Karpas-422 (cell line): ENCODE measurements at regions not wholly inside any gene's neighbourhood (a gene's known extent, or its start where the extent isn't known, plus 50 kb on each side); places are given as distances from the start of the nearest gene placed in this dataset.

ENCODE experiments used
- DNase-seq: peaks from one replicate; pipeline ENCODE4 v3.0.0-alpha.2; 2015
- H2AFZ ChIP-seq: fragments of 200-600 bp; sonication (generic); 2 replicates; pipeline ENCODE4 v1.6.1; 2014; ENCODE audit warnings: antibody characterized with exemption, low read length, mixed read lengths
- H3K27ac ChIP-seq: fragments of 200-600 bp; sonication (generic); 2 replicates; pipeline ENCODE4 v1.5.1; 2014; ENCODE audit warnings: mild to moderate bottlenecking, low read length, moderate library complexity
- H3K27me3 ChIP-seq: fragments of 200-600 bp; sonication (generic); 2 replicates; pipeline ENCODE4 v1.6.1; 2014; ENCODE audit warnings: low read length, mixed read lengths
- H3K36me3 ChIP-seq: fragments of 200-600 bp; sonication (generic); 2 replicates; pipeline ENCODE4 v1.6.1; 2014; ENCODE audit warnings: low read length, mixed read lengths; ENCODE audit not compliant: insufficient read depth
- H3K4me1 ChIP-seq: fragments of 200-600 bp; sonication (generic); 2 replicates; pipeline ENCODE4 v1.6.1; 2014; ENCODE audit warnings: mild to moderate bottlenecking, low read length, mixed read lengths
- H3K4me2 ChIP-seq: fragments of 200-600 bp; sonication (generic); 2 replicates; pipeline ENCODE4 v1.6.1; 2014; ENCODE audit warnings: low read length, low read depth, mild to moderate bottlenecking; ENCODE audit not compliant: poor library complexity, severe bottlenecking
- H3K4me3 ChIP-seq: fragments of 200-600 bp; sonication (generic); 2 replicates; pipeline ENCODE4 v1.5.1; 2014; ENCODE audit warnings: mild to moderate bottlenecking, antibody characterized with exemption, low read length, mixed read lengths
- H3K79me2 ChIP-seq: fragments of 200-600 bp; sonication (generic); 2 replicates; pipeline ENCODE4 v1.6.1; 2014; ENCODE audit warnings: mild to moderate bottlenecking, low read length, mixed read lengths
- H3K9ac ChIP-seq: fragments of 200-600 bp; sonication (generic); 2 replicates; pipeline ENCODE4 v1.6.0; 2014; ENCODE audit warnings: low read length
- H3K9me2 ChIP-seq: fragments of 200-600 bp; sonication (generic), shearing (Covaris generic); replicated peaks from 2 replicates; pipeline ENCODE4 v1.6.0; 2014; ENCODE audit warnings: mild to moderate bottlenecking, low read length, moderate library complexity; ENCODE audit not compliant: insufficient read depth
- H3K9me3 ChIP-seq: fragments of 300-700, 200-600 bp; sonication (generic); 2 replicates; pipeline ENCODE4 v1.6.1; 2014; ENCODE audit warnings: low read length, mixed read lengths
- H4K20me1 ChIP-seq: fragments of 200-600 bp; sonication (generic); 2 replicates; pipeline ENCODE4 v1.6.1; 2014; ENCODE audit warnings: mild to moderate bottlenecking, antibody characterized with exemption, low read length, low read depth; ENCODE audit not compliant: insufficient read depth

DNA sequence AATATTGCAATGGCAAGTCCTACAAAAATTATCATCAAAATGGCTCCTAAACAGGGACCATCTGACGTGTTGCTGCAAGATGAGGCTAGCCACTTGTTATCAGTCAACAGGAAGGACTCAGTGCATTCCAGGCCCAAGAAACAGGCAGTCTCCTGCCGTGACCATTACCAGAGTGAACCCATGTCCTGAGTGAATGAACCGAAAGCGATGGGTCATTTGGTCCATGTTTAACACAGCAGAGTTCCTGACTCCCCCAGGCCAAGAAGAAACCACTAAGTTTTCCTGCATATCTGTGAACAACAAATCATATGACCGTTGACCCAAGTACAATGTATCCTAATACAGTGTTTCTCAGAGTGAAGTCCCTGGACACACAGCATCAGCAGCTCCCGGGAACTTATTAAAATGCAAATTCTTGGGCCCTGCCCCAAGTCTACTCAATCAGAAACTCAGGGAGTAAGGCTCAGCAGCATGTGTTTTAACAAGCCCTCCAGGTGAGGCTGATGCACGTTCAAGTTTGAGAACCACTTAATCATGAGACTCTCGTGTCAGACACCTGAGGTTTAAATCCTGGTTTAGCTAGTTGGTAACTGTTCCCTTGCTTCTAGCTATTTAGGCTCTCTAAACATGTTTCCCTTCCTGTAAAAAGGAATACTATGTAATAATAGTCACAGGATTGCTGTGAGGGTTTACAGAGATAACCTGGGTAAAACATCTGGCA lies 429.4 kb upstream of the MAF start:
- no peaks in the 10 kb centered on the region for H3K79me2 ChIP-seq
- no peak overlapping the region for H2AFZ ChIP-seq
- DNase-seq, result no peak
- H3K4me1 ChIP-seq, result no peaks in the 10 kb centered on the region
- H3K4me3 ChIP-seq, result no peak overlapping the region
- H3K36me3 ChIP-seq, result no peaks in the 10 kb centered on the region
- H3K27ac ChIP-seq, result no peak overlapping the region
- no peaks in the 10 kb centered on the region for H3K27me3 ChIP-seq
- no peaks in the 10 kb centered on the region for H3K9me2 ChIP-seq
- H4K20me1 ChIP-seq, result no peaks in the 10 kb centered on the region
- H3K9ac ChIP-seq, result no peak overlapping the region
- no peak overlapping the region for H3K4me2 ChIP-seq
- H3K9me3 ChIP-seq, result peaks cover 3% of the 10 kb centered on the region; the same call in 1 of the 2 replicates

DNA sequence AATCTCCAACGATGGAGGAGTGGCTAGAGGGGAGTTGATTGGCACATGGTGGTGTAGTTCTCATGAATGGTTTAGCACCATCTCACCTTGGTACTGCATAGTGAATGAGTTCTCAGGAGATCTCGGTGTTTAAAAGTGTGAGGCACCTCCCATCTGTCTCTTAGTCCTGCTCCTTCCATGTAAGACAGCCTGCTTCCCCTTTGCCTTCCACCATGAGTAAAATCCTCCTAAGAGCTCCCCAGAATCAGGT lies 428.8 kb upstream of the MAF start:
- DNase-seq, result no peak
- Histone ChIP-seq H2AFZ (no peak overlapping the region), H3K9ac (no peak overlapping the region), H4K20me1 (no peaks in the 10 kb centered on the region), H3K9me3 (peaks cover 3% of the 10 kb centered on the region; the same call in 1 of the 2 replicates), H3K79me2 (no peaks in the 10 kb centered on the region), H3K4me2 (no peak overlapping the region), H3K4me3 (no peak overlapping the region), H3K27ac (no peak overlapping the region), H3K27me3 (no peaks in the 10 kb centered on the region), H3K36me3 (no peaks in the 10 kb centered on the region), H3K9me2 (no peaks in the 10 kb centered on the region), H3K4me1 (no peaks in the 10 kb centered on the region)

- Histone ChIP-seq H4K20me1 (no peaks in the 10 kb centered on the region), H3K36me3 (no peaks in the 10 kb centered on the region), H3K9me3 (peaks cover under 1% of the 10 kb centered on the region; the same call in 1 of the 2 replicates), H2AFZ (no peak overlapping the region), H3K4me2 (no peak overlapping the region), H3K27ac (no peak overlapping the region), H3K79me2 (no peaks in the 10 kb centered on the region), H3K4me1 (no peaks in the 10 kb centered on the region), H3K4me3 (no peak overlapping the region), H3K9me2 (no peaks in the 10 kb centered on the region), H3K9ac (no peak overlapping the region), H3K27me3 (no peaks in the 10 kb centered on the region)
- DNase-seq, result no peak
These were observed 428.2 kb upstream of the MAF start for GRCh38 chr16:80028581-80029380.

DNA sequence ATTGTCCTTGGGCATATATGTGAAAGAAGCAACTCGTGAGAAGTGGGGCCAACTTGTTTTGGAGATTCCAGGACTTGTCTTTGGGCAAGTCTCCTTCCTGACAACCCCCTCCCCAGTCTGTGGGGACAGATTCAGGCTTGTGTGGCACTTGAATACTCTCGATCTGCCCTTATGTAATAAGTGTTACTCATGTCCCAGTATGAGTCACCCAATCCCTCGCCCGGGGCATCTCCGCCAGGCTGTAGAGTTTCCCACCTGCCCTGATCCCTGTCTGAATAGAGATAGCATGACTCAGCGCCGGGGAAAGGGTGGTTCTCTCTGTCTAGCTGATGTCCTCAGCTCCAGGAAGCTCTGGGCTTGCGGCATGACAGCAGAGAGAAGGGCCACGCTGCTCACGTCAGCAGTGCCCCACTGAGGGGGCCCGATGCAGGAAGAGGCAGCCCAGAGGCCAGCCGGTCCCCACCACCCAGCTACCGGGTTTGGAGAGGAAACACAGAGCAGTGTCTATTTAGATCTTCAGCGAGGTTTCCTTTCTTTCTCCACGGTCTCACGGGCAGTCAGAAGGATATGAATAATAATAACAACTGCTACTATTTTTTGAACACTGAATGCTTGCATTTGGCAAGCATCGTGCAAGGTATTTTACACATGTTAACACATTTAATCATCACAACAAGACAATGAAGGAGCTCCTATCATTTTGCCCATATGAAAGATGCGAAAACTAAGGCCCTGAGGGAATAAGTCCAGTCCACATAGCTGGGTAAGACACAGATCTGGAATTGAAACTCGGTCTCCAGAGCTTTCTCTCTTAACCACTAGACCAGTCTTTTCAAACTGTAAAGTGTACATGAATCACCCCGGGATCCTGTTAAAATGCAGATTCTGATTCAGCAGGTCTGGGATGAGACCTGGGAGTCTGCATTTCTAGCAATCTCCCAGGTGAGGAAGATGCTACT lies 426.7 kb upstream of the MAF start:
- Histone ChIP-seq H4K20me1 (no peaks in the 10 kb centered on the region), H3K27me3 (no peaks in the 10 kb centered on the region), H3K9ac (no peak overlapping the region), H3K9me2 (no peaks in the 10 kb centered on the region), H3K4me3 (no peak overlapping the region), H3K79me2 (no peaks in the 10 kb centered on the region), H3K36me3 (no peaks in the 10 kb centered on the region), H3K4me1 (no peaks in the 10 kb centered on the region), H3K4me2 (no peak overlapping the region), H3K27ac (no peak overlapping the region), H3K9me3 (no peaks in the 10 kb centered on the region), H2AFZ (no peak overlapping the region)
- no peak for DNase-seq

GRCh38 chr16:80025236-80025635 lies 424.7 kb upstream of the MAF start:
- no peak for DNase-seq
- Histone ChIP-seq H3K27me3 (no peaks in the 10 kb centered on the region), H3K9ac (no peak overlapping the region), H3K36me3 (no peaks in the 10 kb centered on the region), H3K9me2 (no peaks in the 10 kb centered on the region), H4K20me1 (no peaks in the 10 kb centered on the region), H2AFZ (no peak overlapping the region), H3K4me3 (no peak overlapping the region), H3K9me3 (no peaks in the 10 kb centered on the region), H3K4me1 (no peaks in the 10 kb centered on the region), H3K79me2 (no peaks in the 10 kb centered on the region), H3K4me2 (no peak overlapping the region), H3K27ac (no peak overlapping the region)

DNA sequence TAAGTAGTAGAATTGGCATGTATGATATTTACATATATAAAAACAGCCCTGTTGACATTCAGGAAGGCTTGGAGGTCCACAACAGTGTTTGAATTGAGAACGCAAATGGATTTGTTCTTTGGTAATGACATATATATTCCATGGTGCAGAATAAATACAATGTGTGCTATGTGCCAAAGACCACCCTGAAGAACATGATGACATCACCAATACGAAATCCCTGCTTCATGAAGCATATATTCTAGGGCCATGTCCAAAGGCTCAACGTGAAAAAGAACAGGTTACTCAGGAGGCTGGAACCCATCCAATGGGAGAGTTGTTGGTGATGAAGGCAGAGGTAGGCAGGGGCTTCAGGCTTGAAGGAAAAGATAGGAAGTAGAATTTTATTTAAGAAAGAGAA lies 423.9 kb upstream of the MAF start:
- no peaks in the 10 kb centered on the region for H3K79me2 ChIP-seq
- no peak overlapping the region for H3K9ac ChIP-seq
- H3K4me3 ChIP-seq, result no peak overlapping the region

DNA sequence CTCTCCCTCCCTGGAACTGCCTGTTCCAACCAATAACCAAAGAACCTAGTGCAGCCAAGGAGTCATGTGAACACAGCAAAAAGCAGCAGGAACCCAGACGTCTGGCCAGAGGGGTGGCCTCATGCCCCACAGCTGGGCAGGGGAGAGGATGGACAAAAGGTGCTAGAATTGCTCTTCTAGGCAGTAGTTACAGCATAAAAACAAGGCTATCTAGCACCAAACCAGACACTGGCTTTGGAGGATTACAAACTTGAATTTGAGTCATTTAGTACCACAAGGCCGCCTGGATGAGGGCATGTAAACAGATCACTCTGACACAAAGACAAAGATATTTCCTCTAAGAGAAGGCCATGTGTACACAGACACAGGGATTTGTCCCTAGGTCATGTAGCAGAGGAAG lies 423.3 kb upstream of the MAF start:
- Histone ChIP-seq H3K36me3 (no peaks in the 10 kb centered on the region), H3K9ac (no peak overlapping the region), H2AFZ (no peak overlapping the region), H3K27ac (no peak overlapping the region), H3K27me3 (no peaks in the 10 kb centered on the region), H3K79me2 (no peaks in the 10 kb centered on the region), H3K4me2 (no peak overlapping the region), H4K20me1 (no peaks in the 10 kb centered on the region), H3K9me3 (no peaks in the 10 kb centered on the region), H3K4me1 (no peaks in the 10 kb centered on the region), H3K4me3 (no peak overlapping the region), H3K9me2 (no peaks in the 10 kb centered on the region)
- DNase-seq, result no peak

More for the DNA sequence above, 423.9 kb upstream of the MAF start:
- no peak overlapping the region for H3K27ac ChIP-seq
- no peaks in the 10 kb centered on the region for H3K4me1 ChIP-seq
- no peak overlapping the region for H2AFZ ChIP-seq
- no peaks in the 10 kb centered on the region for H3K27me3 ChIP-seq
- H3K4me2 ChIP-seq, result no peak overlapping the region
- H3K9me3 ChIP-seq, result no peaks in the 10 kb centered on the region
- H3K9me2 ChIP-seq, result no peaks in the 10 kb centered on the region
- H4K20me1 ChIP-seq, result no peaks in the 10 kb centered on the region
- DNase-seq, result no peak
- no peaks in the 10 kb centered on the region for H3K36me3 ChIP-seq

DNA sequence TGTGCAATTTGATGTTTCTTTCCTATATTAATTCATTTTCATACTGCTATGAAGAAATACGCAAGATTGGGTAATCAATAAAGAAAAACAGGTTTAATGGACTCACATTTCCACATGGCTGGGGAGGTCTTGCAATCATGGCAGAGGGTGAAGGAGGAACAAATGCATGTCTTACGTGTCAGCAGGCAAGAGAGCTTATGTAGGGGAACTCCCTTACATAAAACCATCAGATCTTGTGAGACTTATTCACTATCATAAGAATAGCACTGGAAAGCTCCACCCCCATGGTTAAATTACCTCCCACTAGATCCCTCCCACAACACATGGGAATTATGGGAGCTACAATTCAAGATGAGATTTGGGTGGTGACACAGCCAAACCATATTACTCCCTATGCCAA lies 418.9 kb upstream of the MAF start:
- no peaks in the 10 kb centered on the region for H3K36me3 ChIP-seq
- H4K20me1 ChIP-seq, result no peaks in the 10 kb centered on the region
- no peak overlapping the region for H3K27ac ChIP-seq
- H3K27me3 ChIP-seq, result 0 out of 2 replicates have a peak, but pooled peaks cover 5% of the 10 kb centered on the region
- no peaks in the 10 kb centered on the region for H3K9me3 ChIP-seq
- no peak overlapping the region for H3K4me3 ChIP-seq
- no peak overlapping the region for H3K9ac ChIP-seq
- DNase-seq, result no peak
- H3K9me2 ChIP-seq, result no peaks in the 10 kb centered on the region
- no peak overlapping the region for H3K4me2 ChIP-seq
- H3K79me2 ChIP-seq, result no peaks in the 10 kb centered on the region
- no peak overlapping the region for H2AFZ ChIP-seq
- no peaks in the 10 kb centered on the region for H3K4me1 ChIP-seq
